ENCODE measurements at regions not wholly inside any gene's neighbourhood (a gene's known extent, or its start where the extent isn't known, plus 50 kb on each side); places are given as distances from the start of the nearest gene placed in this dataset.

- in situ Hi-C loops (cut with HindIII; ENCODE audit: low pct_unique_long_range_greater_than_20kb, low sequenced_read_pairs), result no loop called here
- DNase-seq (ENCODE audit: low read depth in 1 of 2, low spot score in 1 of 2), result no peak
- TF ChIP-seq JUND (IDR thresholded peaks at IDR 0.05; ENCODE audit: low read depth), result no peak
Observed at GRCh38 chr17:59501690-59502089, 63.7 kb upstream of the DHX40 start.

- TF ChIP-seq JUND (IDR thresholded peaks at IDR 0.05; ENCODE audit: low read depth), result no peak
- in situ Hi-C loops (cut with HindIII; ENCODE audit: low pct_unique_long_range_greater_than_20kb, low sequenced_read_pairs), result no loop called here
- no peak for DNase-seq (ENCODE audit: low read depth in 1 of 2, low spot score in 1 of 2)
Observed at GRCh38 chr17:59502800-59503199, 62.6 kb upstream of the DHX40 start.

GRCh38 chr17:59503500-59503899 is 61.9 kb upstream of the DHX40 start:
- DNase-seq (ENCODE audit: low read depth in 1 of 2, low spot score in 1 of 2), result no peak
- no peak for TF ChIP-seq JUND (IDR thresholded peaks at IDR 0.05; ENCODE audit: low read depth)
- in situ Hi-C loops (cut with HindIII; ENCODE audit: low pct_unique_long_range_greater_than_20kb, low sequenced_read_pairs), result no loop called here

- in situ Hi-C loops (cut with HindIII; ENCODE audit: low pct_unique_long_range_greater_than_20kb, low sequenced_read_pairs), result no loop called here
- no peak for DNase-seq (ENCODE audit: low read depth in 1 of 2, low spot score in 1 of 2)
- no peak for TF ChIP-seq JUND (IDR thresholded peaks at IDR 0.05; ENCODE audit: low read depth)
Observed at GRCh38 chr17:59504821-59505220, 60.6 kb upstream of the DHX40 start.

GRCh38 chr17:59505610-59506276 is 59.7 kb upstream of the DHX40 start:
- no peak for TF ChIP-seq JUND (IDR thresholded peaks at IDR 0.05; ENCODE audit: low read depth)
- peak; percentile 58 to 88 for DNase-seq (ENCODE audit: low read depth in 1 of 2, low spot score in 1 of 2)
- in situ Hi-C loops (cut with HindIII; ENCODE audit: low pct_unique_long_range_greater_than_20kb, low sequenced_read_pairs), result no loop called here

- TF ChIP-seq JUND (IDR thresholded peaks at IDR 0.05; ENCODE audit: low read depth), result no peak
- DNase-seq (ENCODE audit: low read depth in 1 of 2, low spot score in 1 of 2), result no peak
- in situ Hi-C loops (cut with HindIII; ENCODE audit: low pct_unique_long_range_greater_than_20kb, low sequenced_read_pairs), result no loop called here
Observed at GRCh38 chr17:59506894-59507726, 58.3 kb upstream of the DHX40 start.

- DNase-seq (ENCODE audit: low read depth in 1 of 2, low spot score in 1 of 2), result no peak
- no peak for TF ChIP-seq JUND (IDR thresholded peaks at IDR 0.05; ENCODE audit: low read depth)
- in situ Hi-C loops (cut with HindIII; ENCODE audit: low pct_unique_long_range_greater_than_20kb, low sequenced_read_pairs), result no loop called here
Observed at GRCh38 chr17:59508999-59509625, 56.3 kb upstream of the DHX40 start.

- TF ChIP-seq JUND (IDR thresholded peaks at IDR 0.05; ENCODE audit: low read depth), result no peak
- no peak for DNase-seq (ENCODE audit: low read depth in 1 of 2, low spot score in 1 of 2)
- in situ Hi-C loops (cut with HindIII; ENCODE audit: low pct_unique_long_range_greater_than_20kb, low sequenced_read_pairs), result no loop called here
Observed at GRCh38 chr17:59510611-59511010, 54.8 kb upstream of the DHX40 start.

GRCh38 chr17:59511726-59512125 is 53.7 kb upstream of the DHX40 start:
- DNase-seq (ENCODE audit: low read depth in 1 of 2, low spot score in 1 of 2), result no peak
- in situ Hi-C loops (cut with HindIII; ENCODE audit: low pct_unique_long_range_greater_than_20kb, low sequenced_read_pairs), result no loop called here
- no peak for TF ChIP-seq JUND (IDR thresholded peaks at IDR 0.05; ENCODE audit: low read depth)

GRCh38 chr17:59512844-59513385 is 52.5 kb upstream of the DHX40 start:
- no peak for DNase-seq (ENCODE audit: low read depth in 1 of 2, low spot score in 1 of 2)
- in situ Hi-C loops (cut with HindIII; ENCODE audit: low pct_unique_long_range_greater_than_20kb, low sequenced_read_pairs), result no loop called here

GRCh38 chr17:59513934-59514841 is 51.2 kb upstream of the DHX40 start:
- DNase-seq (ENCODE audit: low read depth in 1 of 2, low spot score in 1 of 2), result peak in 1 of 2 experiments; percentile 31
- in situ Hi-C loops (cut with HindIII; ENCODE audit: low pct_unique_long_range_greater_than_20kb, low sequenced_read_pairs), result no loop called here
- TF ChIP-seq JUND (IDR thresholded peaks at IDR 0.05; ENCODE audit: low read depth), result no peak

More at GRCh38 chr17:59512844-59513385, 52.5 kb upstream of the DHX40 start:
- no peak for TF ChIP-seq JUND (IDR thresholded peaks at IDR 0.05; ENCODE audit: low read depth)

All from T47D (cell line).